GM18519 (cell line): ENCODE measurements at regions not wholly inside any gene's neighbourhood (a gene's known extent, or its start where the extent isn't known, plus 50 kb on each side); places are given as distances from the start of the nearest gene placed in this dataset.
"Not testable (repeated sequence)": the region's sequence is repeated elsewhere in the genome, so short reads cannot be mapped to it uniquely, and the experiment has no call there.

Experiments used
- ATAC-seq: cut with Tn5 transposase; IDR thresholded peaks from one replicate; pipeline ENCODE4 v1.9.1; 2021; ENCODE audit warnings: mild to moderate bottlenecking, moderate library complexity; ENCODE audit not compliant: unreplicated experiment, low FRiP score

- no peak for ATAC-seq
Measured at GRCh38 chr10:81192221-81192788, 654.6 kb downstream of the SH2D4B start.

GRCh38 chr10:81200801-81201200 is 663.1 kb downstream of the SH2D4B start:
- no peak for ATAC-seq

GRCh38 chr10:81207359-81207758 is 667.6 kb upstream of the NRG3 start:
- not testable (repeated sequence) for ATAC-seq

- no peak for ATAC-seq
Measured at GRCh38 chr10:81213370-81213769, 661.6 kb upstream of the NRG3 start.

- no peak for ATAC-seq
Measured at GRCh38 chr10:81215498-81215897, 659.5 kb upstream of the NRG3 start.

- ATAC-seq, result no peak
Measured at GRCh38 chr10:81216949-81217348, 658.0 kb upstream of the NRG3 start.

- no peak for ATAC-seq
Measured at GRCh38 chr10:81218307-81218706, 656.7 kb upstream of the NRG3 start.

- no peak for ATAC-seq
Measured at GRCh38 chr10:81219758-81220157, 655.2 kb upstream of the NRG3 start.

- ATAC-seq, result no peak
Measured at GRCh38 chr10:81248886-81249285, 626.1 kb upstream of the NRG3 start.

- no peak for ATAC-seq
Measured at GRCh38 chr10:81251457-81252115, 623.4 kb upstream of the NRG3 start.

- not testable (repeated sequence) for ATAC-seq
Measured at GRCh38 chr10:81264991-81265390, 610.0 kb upstream of the NRG3 start.

GRCh38 chr10:81270051-81270450 is 604.9 kb upstream of the NRG3 start:
- no peak for ATAC-seq

GRCh38 chr10:81280497-81281479 is 594.2 kb upstream of the NRG3 start:
- ATAC-seq, result no peak

GRCh38 chr10:81288544-81288943 is 586.5 kb upstream of the NRG3 start:
- no peak for ATAC-seq

GRCh38 chr10:81297292-81297691 is 577.7 kb upstream of the NRG3 start:
- no peak for ATAC-seq

- no peak for ATAC-seq
Measured at GRCh38 chr10:81303656-81304055, 571.3 kb upstream of the NRG3 start.

- no peak for ATAC-seq
Measured at GRCh38 chr10:81306971-81307782, 567.8 kb upstream of the NRG3 start.

- ATAC-seq, result no peak
Measured at GRCh38 chr10:81309041-81309552, 565.9 kb upstream of the NRG3 start.

GRCh38 chr10:81314471-81314870 is 560.5 kb upstream of the NRG3 start:
- no peak for ATAC-seq

- ATAC-seq, result no peak
Measured at GRCh38 chr10:81315026-81315425, 560.0 kb upstream of the NRG3 start.
